NCI-H748 (cell line): ENCODE measurements at regions not wholly inside any gene's neighbourhood (a gene's known extent, or its start where the extent isn't known, plus 50 kb on each side); places are given as distances from the start of the nearest gene placed in this dataset.
A peak's percentile ranks its signal among the peaks of the same experiment; 100 is the strongest.

Experiments
- DNase-seq: peaks from one replicate; lab custom pipeline; 2025; ENCODE audit not compliant: unreplicated experiment; lab: John Stamatoyannopoulos, UW

GRCh38 chr9:107650995-107651394 lies 161.4 kb upstream of the KLF4 start:
- no peak for DNase-seq

GRCh38 chr9:107650321-107650720 lies 160.8 kb upstream of the KLF4 start:
- no peak for DNase-seq

- DNase-seq, result no peak
Observed at GRCh38 chr9:107648153-107648715, 158.7 kb upstream of the KLF4 start.

GRCh38 chr9:107647611-107648010 lies 158.0 kb upstream of the KLF4 start:
- DNase-seq, result no peak

GRCh38 chr9:107647141-107647540 lies 157.6 kb upstream of the KLF4 start:
- no peak for DNase-seq

GRCh38 chr9:107645464-107645833 lies 155.9 kb upstream of the KLF4 start:
- no peak for DNase-seq

- no peak for DNase-seq
Observed at GRCh38 chr9:107644733-107645463, 155.3 kb upstream of the KLF4 start.

GRCh38 chr9:107639426-107639825 lies 149.9 kb upstream of the KLF4 start:
- DNase-seq, result peak; percentile 51

- DNase-seq, result peak; percentile 55
Observed at GRCh38 chr9:107638521-107639310, 149.1 kb upstream of the KLF4 start.

GRCh38 chr9:107637421-107638420 lies 148.2 kb upstream of the KLF4 start:
- peak; percentile 73 for DNase-seq

GRCh38 chr9:107636571-107637381 lies 147.2 kb upstream of the KLF4 start:
- DNase-seq, result no peak

GRCh38 chr9:107635803-107636174 lies 146.2 kb upstream of the KLF4 start:
- DNase-seq, result no peak

GRCh38 chr9:107635101-107635802 lies 145.7 kb upstream of the KLF4 start:
- no peak for DNase-seq

- DNase-seq, result no peak
Observed at GRCh38 chr9:107633406-107633805, 143.8 kb upstream of the KLF4 start.

GRCh38 chr9:107632661-107633060 lies 143.1 kb upstream of the KLF4 start:
- DNase-seq, result no peak

GRCh38 chr9:107632216-107632615 lies 142.6 kb upstream of the KLF4 start:
- DNase-seq, result no peak

- DNase-seq, result no peak
Observed at GRCh38 chr9:107631788-107632187, 142.2 kb upstream of the KLF4 start.

GRCh38 chr9:107630156-107630555 lies 140.6 kb upstream of the KLF4 start:
- DNase-seq, result no peak

GRCh38 chr9:107628444-107628843 lies 138.9 kb upstream of the KLF4 start:
- DNase-seq, result no peak

- DNase-seq, result no peak
Observed at GRCh38 chr9:107627781-107628180, 138.2 kb upstream of the KLF4 start.
